Body of pancreas (tissue), 4 donors: ENCODE measurements at regions not wholly inside any gene's neighbourhood (a gene's known extent, or its start where the extent isn't known, plus 50 kb on each side); places are given as distances from the start of the nearest gene placed in this dataset.

Experiments used
- CTCF ChIP-seq, 7 experiments: fragments of 450-650 bp in 4 of 7; fragments of 200-600 bp in 3 of 7; sonication (generic) in 3 of 7; IDR thresholded peaks; one replicate each; pipeline ENCODE4 v1.5.1; 2016 to 2019; ENCODE audit warnings: antibody characterized with exemption in 7 of 7
- POLR2A ChIP-seq, 3 donors: fragments of 450-650 bp; IDR thresholded peaks; one replicate each; pipeline ENCODE4 v1.6.1; 2016; ENCODE audit warnings: antibody characterized with exemption in 3 of 3, mild to moderate bottlenecking in 2 of 3

- TF ChIP-seq CTCF (IDR thresholded peaks at IDR 0.05) = no peak
- no peak for TF ChIP-seq POLR2A (IDR thresholded peaks at IDR 0.05)
Observed at GRCh38 chr3:139839014-139839413, 96.0 kb upstream of the CLSTN2 start.
